ENCODE measurements at regions not wholly inside any gene's neighbourhood (a gene's known extent, or its start where the extent isn't known, plus 50 kb on each side); places are given as distances from the start of the nearest gene placed in this dataset.

- Histone ChIP-seq H2BK120ac (ENCODE audit: low read depth, low read length) (no peak overlapping the region), H4K91ac (ENCODE audit: insufficient read depth, low read depth, low read length) (no peak overlapping the region), H2BK15ac (ENCODE audit: low read depth, low read length) (no peak overlapping the region), H3K4me2 (ENCODE audit: low read depth, low read length) (no peak overlapping the region), H3K23ac (ENCODE audit: low read depth, low read length) (no peak overlapping the region), H3K4ac (ENCODE audit: low read depth, low read length) (no peak overlapping the region), H3K56ac (ENCODE audit: extremely low read depth, insufficient read depth, low read length) (no peak overlapping the region), H3K27ac (ENCODE audit: insufficient read depth, low read length) (no peak overlapping the region), H2AK9ac (replicated peaks; ENCODE audit: low read depth, low read length, poor library complexity) (no peak overlapping the region), H3K27me3 (ENCODE audit: control insufficient read depth, insufficient read depth, low read length) (no peaks in the 10 kb centered on the region), H3K4me3 (ENCODE audit: insufficient read depth, low read depth, low read length) (no peak overlapping the region), H4K5ac (ENCODE audit: low read depth, low read length) (no peak overlapping the region), H3K9me3 (ENCODE audit: control insufficient read depth, insufficient read depth, low read length) (peaks cover 15% of the 10 kb centered on the region), H4K8ac (ENCODE audit: low read depth in 2 of 2, low read length in 2 of 2) (no peak overlapping the region), H3K36me3 (ENCODE audit: control insufficient read depth, insufficient read depth, low read length) (no peaks in the 10 kb centered on the region), H3K14ac (replicated peaks; ENCODE audit: low read depth, low read length) (no peak overlapping the region), H3K18ac (ENCODE audit: low read depth, low read length) (no peak overlapping the region), H3K4me1 (ENCODE audit: control insufficient read depth, insufficient read depth, low read length) (no peaks in the 10 kb centered on the region), H3K79me1 (ENCODE audit: low read depth in 1 of 2, low read length in 2 of 2) (no peaks in the 10 kb centered on the region), H4K20me1 (ENCODE audit: insufficient read depth, low read length) (no peaks in the 10 kb centered on the region), H2AFZ (replicated peaks; ENCODE audit: low read length, poor library complexity) (no peak overlapping the region), H3K9ac (ENCODE audit: low read depth, low read length) (no peak overlapping the region), H3K9me1 (ENCODE audit: insufficient read depth, low read length) (no peaks in the 10 kb centered on the region), H2AK5ac (ENCODE audit: low read depth, low read length) (no peak overlapping the region), H2BK5ac (ENCODE audit: low read depth, low read length, poor library complexity, severe bottlenecking) (no peak overlapping the region), H2BK20ac (ENCODE audit: low read depth, low read length) (no peak overlapping the region)
- 97% methylated on average over 5 of the region's 11 CpGs; no CpG with 5 or more reads in 1 of the 2 experiments for WGBS, 2 experiments (ENCODE audit: extremely low coverage in 2 of 2, insufficient read length in 1 of 2)
- no peak for TF ChIP-seq FOS (IDR thresholded peaks at IDR 0.05; ENCODE audit: low read depth, low read length)
- no peak for TF ChIP-seq BHLHE40 (IDR thresholded peaks at IDR 0.05; ENCODE audit: low read depth, low read length)
- TF ChIP-seq CHD1 (IDR thresholded peaks at IDR 0.05; ENCODE audit: low read depth, low read length) = no peak
- TF ChIP-seq, protein P1, sequence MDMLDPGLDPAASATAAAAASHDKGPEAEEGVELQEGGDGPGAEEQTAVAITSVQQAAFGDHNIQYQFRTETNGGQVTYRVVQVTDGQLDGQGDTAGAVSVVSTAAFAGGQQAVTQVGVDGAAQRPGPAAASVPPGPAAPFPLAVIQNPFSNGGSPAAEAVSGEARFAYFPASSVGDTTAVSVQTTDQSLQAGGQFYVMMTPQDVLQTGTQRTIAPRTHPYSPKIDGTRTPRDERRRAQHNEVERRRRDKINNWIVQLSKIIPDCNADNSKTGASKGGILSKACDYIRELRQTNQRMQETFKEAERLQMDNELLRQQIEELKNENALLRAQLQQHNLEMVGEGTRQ (IDR thresholded peaks at IDR 0.05; ENCODE audit: low read depth, low read length) = no peak
- no peak for TF ChIP-seq POLR2A (IDR thresholded peaks at IDR 0.05; ENCODE audit: low read depth, low read length)
- TF ChIP-seq CTCF (conservative IDR thresholded peaks at IDR 0.05; ENCODE audit: low read depth, low read length) = no peak
- no peak for TF ChIP-seq RCOR1 (IDR thresholded peaks at IDR 0.05; ENCODE audit: insufficient replicate concordance, low read length)
- no peak for TF ChIP-seq CEBPB (IDR thresholded peaks at IDR 0.05; ENCODE audit: low read depth, low read length)
- TF ChIP-seq MAFK (IDR thresholded peaks at IDR 0.05; ENCODE audit: low read depth, low read length) = no peak
- no peak for TF ChIP-seq MXI1 (IDR thresholded peaks at IDR 0.05; ENCODE audit: borderline replicate concordance, low read depth, low read length)
- no peak for TF ChIP-seq RAD21 (IDR thresholded peaks at IDR 0.05; ENCODE audit: low read length)
- TF ChIP-seq MAZ (IDR thresholded peaks at IDR 0.05; ENCODE audit: borderline replicate concordance, low read depth, low read length) = no peak
- no peak for TF ChIP-seq NFE2L2 (IDR thresholded peaks at IDR 0.05; ENCODE audit: low read depth, low read length)
- no peak for TF ChIP-seq ELK1 (IDR thresholded peaks at IDR 0.05; ENCODE audit: borderline replicate concordance, low read depth, low read length)
- TF ChIP-seq RFX5 (IDR thresholded peaks at IDR 0.05; ENCODE audit: low read depth, low read length) = no peak
- no peak for TF ChIP-seq SMC3 (IDR thresholded peaks at IDR 0.05; ENCODE audit: low read depth, low read length)
- no peak for ATAC-seq (ENCODE audit: low read depth)
- DNase-seq = no peak
- no TSS peak for BruUV-seq (replicated peaks)
- in situ Hi-C loops (cut with MboI; ENCODE audit: low sequenced_read_pairs) = no loop called here
- ChIA-PET POLR2A (ENCODE audit: unreplicated experiment) (no interaction called here), CTCF (no interaction called here)
- dilution Hi-C loops (cut with HindIII; ENCODE audit: low sequenced_read_pairs, unreplicated experiment) = no loop called here
- intact Hi-C loops (cut with micrococcal nuclease) = no loop called here
These were observed 184.7 kb upstream of the PPP1R26 start for GRCh38 chr9:135294836-135295235.

Measured in IMR-90 (cell line).